ENCODE measurements at regions not wholly inside any gene's neighbourhood (a gene's known extent, or its start where the extent isn't known, plus 50 kb on each side); places are given as distances from the start of the nearest gene placed in this dataset.
"Not testable (repeated sequence)": the region's sequence is repeated elsewhere in the genome, so short reads cannot be mapped to it uniquely, and the experiment has no call there.

DNA sequence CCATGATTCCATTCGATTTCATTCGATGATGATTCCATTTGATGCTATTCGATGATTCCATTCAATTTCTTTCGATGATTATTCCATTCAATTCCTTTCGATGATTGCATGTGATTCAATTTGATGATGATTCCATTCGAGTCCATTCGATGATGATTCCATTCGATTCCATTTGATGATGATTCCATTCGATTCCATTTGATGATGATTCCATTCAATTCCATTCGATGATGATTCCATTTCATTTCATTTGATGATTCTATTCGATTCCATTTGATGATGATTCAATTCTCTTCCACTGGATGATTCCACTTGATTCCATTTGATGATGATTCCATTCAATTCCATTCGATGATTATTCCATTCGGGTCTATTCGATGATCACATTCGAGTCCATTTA, 1094.1 kb downstream of the RPIA start:
- TF ChIP-seq, protein P1, sequence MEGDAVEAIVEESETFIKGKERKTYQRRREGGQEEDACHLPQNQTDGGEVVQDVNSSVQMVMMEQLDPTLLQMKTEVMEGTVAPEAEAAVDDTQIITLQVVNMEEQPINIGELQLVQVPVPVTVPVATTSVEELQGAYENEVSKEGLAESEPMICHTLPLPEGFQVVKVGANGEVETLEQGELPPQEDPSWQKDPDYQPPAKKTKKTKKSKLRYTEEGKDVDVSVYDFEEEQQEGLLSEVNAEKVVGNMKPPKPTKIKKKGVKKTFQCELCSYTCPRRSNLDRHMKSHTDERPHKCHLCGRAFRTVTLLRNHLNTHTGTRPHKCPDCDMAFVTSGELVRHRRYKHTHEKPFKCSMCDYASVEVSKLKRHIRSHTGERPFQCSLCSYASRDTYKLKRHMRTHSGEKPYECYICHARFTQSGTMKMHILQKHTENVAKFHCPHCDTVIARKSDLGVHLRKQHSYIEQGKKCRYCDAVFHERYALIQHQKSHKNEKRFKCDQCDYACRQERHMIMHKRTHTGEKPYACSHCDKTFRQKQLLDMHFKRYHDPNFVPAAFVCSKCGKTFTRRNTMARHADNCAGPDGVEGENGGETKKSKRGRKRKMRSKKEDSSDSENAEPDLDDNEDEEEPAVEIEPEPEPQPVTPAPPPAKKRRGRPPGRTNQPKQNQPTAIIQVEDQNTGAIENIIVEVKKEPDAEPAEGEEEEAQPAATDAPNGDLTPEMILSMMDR (IDR thresholded peaks at IDR 0.05; ENCODE audit: poor library complexity, severe bottlenecking), result not testable (repeated sequence)
- not testable (repeated sequence) for TF ChIP-seq POLR2AphosphoS5 (IDR thresholded peaks at IDR 0.05); EP300 (conservative IDR thresholded peaks at IDR 0.05; ENCODE audit: poor library complexity, severe bottlenecking)
